Mesothelial cell of epicardium (in vitro differentiated cells): ENCODE measurements at regions not wholly inside any gene's neighbourhood (a gene's known extent, or its start where the extent isn't known, plus 50 kb on each side); places are given as distances from the start of the nearest gene placed in this dataset.

ENCODE experiments used
- DNase-seq, 2 experiments: peaks; one replicate each; pipeline ENCODE4 v3.0.0; 2021; ENCODE audit warnings: low spot score in 2 of 2; ENCODE audit not compliant: unreplicated experiment in 2 of 2
- H3K27ac Mint-ChIP-seq: 2 replicates; pipeline ENCODE4 v1.8.0; 2021; ENCODE audit warnings: mixed read lengths
- H3K27me3 Mint-ChIP-seq: 2 replicates; pipeline ENCODE4 v1.8.0; 2021; ENCODE audit warnings: low read depth, mixed read lengths
- H3K36me3 Mint-ChIP-seq: 2 replicates; pipeline ENCODE4 v1.8.0; 2021; ENCODE audit warnings: mixed read lengths
- H3K4me1 Mint-ChIP-seq: 2 replicates; pipeline ENCODE4 v1.8.0; 2021; ENCODE audit warnings: mixed read lengths
- H3K4me3 Mint-ChIP-seq: 2 replicates; pipeline ENCODE4 v1.8.0; 2021; ENCODE audit warnings: mild to moderate bottlenecking, moderate library complexity, mixed read lengths
- H3K9me3 Mint-ChIP-seq: 2 replicates; pipeline ENCODE4 v1.8.0; 2021; ENCODE audit warnings: mixed read lengths
- TF ChIP-seq, protein P1 (sequence below): fragments of 200-600 bp; sonication (generic); IDR thresholded peaks from one replicate; pipeline ENCODE4 v1.5.0; 2021; ENCODE audit warnings: antibody characterized with exemption; ENCODE audit not compliant: unreplicated experiment

DNA sequence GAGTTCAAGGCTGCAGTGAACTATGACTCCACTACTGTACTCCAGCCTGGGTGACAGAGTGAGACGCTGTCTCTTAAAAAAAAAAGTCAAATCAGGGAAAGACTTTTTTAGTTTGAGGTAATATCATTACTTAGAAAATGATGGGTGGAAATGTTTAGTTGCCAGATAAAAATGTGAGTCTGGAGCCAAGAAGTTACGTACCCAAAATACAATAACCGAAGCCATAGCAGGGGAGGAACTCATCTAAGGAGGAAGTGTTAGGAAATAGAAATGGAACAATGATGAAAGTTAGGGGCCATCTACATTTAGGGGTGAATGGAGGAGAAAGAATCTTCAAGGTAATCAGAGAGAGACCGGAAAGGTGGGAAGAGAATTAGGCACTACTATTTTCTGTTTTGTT, 98.8 kb downstream of the DACT1 start:
- Mint-ChIP-seq H3K4me1 (peaks cover 27% of the 10 kb centered on the region), H3K27me3 (peaks cover 2% of the 10 kb centered on the region), H3K27ac (no peak overlapping the region), H3K9me3 (no peaks in the 10 kb centered on the region), H3K36me3 (no peaks in the 10 kb centered on the region), H3K4me3 (no peak overlapping the region)
- TF ChIP-seq, protein P1, sequence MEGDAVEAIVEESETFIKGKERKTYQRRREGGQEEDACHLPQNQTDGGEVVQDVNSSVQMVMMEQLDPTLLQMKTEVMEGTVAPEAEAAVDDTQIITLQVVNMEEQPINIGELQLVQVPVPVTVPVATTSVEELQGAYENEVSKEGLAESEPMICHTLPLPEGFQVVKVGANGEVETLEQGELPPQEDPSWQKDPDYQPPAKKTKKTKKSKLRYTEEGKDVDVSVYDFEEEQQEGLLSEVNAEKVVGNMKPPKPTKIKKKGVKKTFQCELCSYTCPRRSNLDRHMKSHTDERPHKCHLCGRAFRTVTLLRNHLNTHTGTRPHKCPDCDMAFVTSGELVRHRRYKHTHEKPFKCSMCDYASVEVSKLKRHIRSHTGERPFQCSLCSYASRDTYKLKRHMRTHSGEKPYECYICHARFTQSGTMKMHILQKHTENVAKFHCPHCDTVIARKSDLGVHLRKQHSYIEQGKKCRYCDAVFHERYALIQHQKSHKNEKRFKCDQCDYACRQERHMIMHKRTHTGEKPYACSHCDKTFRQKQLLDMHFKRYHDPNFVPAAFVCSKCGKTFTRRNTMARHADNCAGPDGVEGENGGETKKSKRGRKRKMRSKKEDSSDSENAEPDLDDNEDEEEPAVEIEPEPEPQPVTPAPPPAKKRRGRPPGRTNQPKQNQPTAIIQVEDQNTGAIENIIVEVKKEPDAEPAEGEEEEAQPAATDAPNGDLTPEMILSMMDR, result no peak
- DNase-seq, result no peak

DNA sequence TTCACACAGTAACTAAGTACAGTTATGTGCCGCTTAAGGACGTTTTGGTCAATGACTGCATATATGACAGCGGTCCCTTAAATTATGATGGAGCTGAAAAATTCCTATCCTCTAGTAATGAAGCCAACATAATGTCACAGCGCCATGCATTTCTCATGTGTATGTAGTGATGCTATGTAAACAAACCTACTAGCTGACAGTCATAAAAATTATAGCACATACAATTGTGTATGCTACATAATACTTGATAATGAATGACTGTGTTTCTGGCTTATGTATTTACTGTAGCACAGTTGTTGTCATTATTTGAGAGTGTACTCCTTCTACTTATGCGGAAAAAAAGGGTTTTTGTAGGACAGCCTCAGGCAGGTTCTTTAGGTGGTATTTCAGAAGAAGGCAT, 99.7 kb downstream of the DACT1 start:
- no peaks in the 10 kb centered on the region for H3K36me3 Mint-ChIP-seq
- no peak overlapping the region for H3K27ac Mint-ChIP-seq
- TF ChIP-seq, protein P1, result no peak
- DNase-seq, result no peak
- no peaks in the 10 kb centered on the region for H3K9me3 Mint-ChIP-seq
- H3K4me3 Mint-ChIP-seq, result no peak overlapping the region
- H3K4me1 Mint-ChIP-seq, result peaks cover 22% of the 10 kb centered on the region
- H3K27me3 Mint-ChIP-seq, result peaks cover 2% of the 10 kb centered on the region

DNA sequence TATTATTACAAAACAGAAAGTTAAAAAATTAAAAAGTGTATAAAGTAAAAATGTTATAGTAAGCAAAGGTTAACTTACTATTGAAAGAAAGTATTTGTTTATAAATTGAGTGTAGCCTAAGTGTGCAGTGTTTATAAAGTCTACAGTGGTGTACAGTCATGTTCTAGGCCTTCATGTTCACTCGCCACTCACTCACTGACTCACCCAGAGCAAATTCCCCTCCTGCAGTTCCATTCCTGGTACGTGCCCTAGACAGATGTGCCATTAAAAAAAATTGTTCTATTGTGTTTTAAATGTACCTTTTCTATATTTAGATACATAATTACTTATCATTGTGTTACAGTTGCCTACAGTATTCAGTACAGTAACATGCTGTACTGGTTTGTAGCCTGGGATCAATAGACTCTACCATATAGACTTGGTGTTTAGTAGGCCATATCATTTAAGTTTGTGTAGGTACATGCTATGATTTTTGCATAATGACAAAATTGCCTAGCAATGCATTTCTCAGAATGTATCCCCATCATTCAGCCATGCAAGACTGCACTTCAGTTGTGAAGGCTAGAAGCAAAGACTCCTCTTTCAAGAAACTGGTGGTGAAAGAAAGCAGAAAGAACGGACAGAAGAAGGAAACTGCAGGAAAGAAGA, 100.6 kb downstream of the DACT1 start:
- Mint-ChIP-seq H3K36me3 (no peaks in the 10 kb centered on the region), H3K27me3 (peaks cover 2% of the 10 kb centered on the region), H3K4me3 (no peak overlapping the region), H3K27ac (no peak overlapping the region), H3K9me3 (no peaks in the 10 kb centered on the region), H3K4me1 (peaks cover 20% of the 10 kb centered on the region)
- TF ChIP-seq, protein P1, result no peak
- no peak for DNase-seq

DNA sequence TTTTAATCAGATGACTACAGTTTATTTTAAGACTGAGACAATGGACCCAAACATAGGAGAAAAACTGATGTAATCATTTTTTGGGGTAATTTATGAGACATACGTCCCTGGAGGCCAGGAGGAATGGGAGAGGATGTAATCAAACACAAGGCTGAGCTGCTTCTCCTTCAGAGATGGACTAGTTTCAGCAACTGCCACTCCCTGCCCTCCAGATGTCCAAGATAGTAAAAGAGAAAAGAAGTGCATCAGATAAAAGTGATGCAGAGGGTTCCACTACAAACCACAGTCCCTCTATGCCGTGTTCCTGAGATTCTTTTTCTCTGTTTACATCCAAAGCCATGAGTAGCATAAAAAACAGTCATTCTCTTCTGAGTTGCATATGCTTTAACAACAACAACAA, 101.1 kb downstream of the DACT1 start:
- Mint-ChIP-seq H3K36me3 (no peaks in the 10 kb centered on the region), H3K27me3 (peaks cover 2% of the 10 kb centered on the region), H3K9me3 (no peaks in the 10 kb centered on the region), H3K4me1 (peaks cover 22% of the 10 kb centered on the region), H3K4me3 (no peak overlapping the region), H3K27ac (no peak overlapping the region)
- TF ChIP-seq, protein P1, result no peak
- DNase-seq, result no peak

DNA sequence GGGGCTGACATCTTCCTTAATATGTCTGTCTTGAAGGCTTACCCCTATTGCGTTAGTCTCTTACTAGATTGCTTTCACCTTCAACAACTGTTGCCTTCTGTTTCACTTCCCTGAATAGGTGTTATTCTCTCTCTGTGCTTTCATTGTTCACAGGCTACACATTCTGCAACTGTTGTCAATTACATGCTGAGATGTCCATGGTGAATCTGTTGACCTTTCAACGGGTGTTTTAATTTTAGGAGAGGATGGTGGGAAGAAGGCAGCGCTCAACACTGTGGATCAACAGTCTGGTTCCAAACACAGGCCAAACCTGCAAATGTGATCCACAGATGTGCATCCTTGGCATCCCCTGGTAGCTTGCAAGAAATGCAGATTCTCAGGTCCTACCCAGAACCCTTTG, 101.9 kb downstream of the DACT1 start:
- H3K36me3 Mint-ChIP-seq, result no peaks in the 10 kb centered on the region
- peaks cover 27% of the 10 kb centered on the region for H3K4me1 Mint-ChIP-seq
- DNase-seq, result no peak
- H3K9me3 Mint-ChIP-seq, result no peaks in the 10 kb centered on the region
- H3K27ac Mint-ChIP-seq, result no peak overlapping the region
- no peak overlapping the region for H3K4me3 Mint-ChIP-seq
- peaks cover 2% of the 10 kb centered on the region for H3K27me3 Mint-ChIP-seq
- TF ChIP-seq, protein P1, result no peak
